ENCODE measurements at regions not wholly inside any gene's neighbourhood (a gene's known extent, or its start where the extent isn't known, plus 50 kb on each side); places are given as distances from the start of the nearest gene placed in this dataset.

DNA sequence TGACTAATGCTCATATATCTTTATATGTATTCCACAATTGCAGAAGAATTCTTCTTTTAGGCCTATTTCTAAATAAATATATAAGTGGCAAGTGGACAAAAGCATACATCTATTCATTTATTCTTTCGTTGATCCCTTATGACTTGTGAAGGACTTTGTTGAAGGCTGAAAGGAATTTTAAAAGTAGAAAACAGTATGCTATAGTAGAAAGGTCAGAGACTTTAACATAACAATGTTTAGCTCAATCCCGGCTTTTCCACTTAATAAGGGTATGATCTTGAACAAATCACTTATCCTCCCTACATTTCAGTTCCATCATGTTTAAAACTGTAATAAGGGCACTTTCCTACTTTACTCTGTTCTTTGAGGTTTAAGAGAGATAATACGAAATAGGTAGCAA, 672.9 kb downstream of the MECOM start:
- no peaks in the 10 kb centered on the region for H3K79me2 ChIP-seq (replicated peaks; ENCODE audit: insufficient read depth, low read length)
- H3K4me2 ChIP-seq (ENCODE audit: low read length), result no peak overlapping the region
- no peaks in the 10 kb centered on the region for H3K9me3 ChIP-seq (ENCODE audit: low read length)
- no peak overlapping the region for H3K27ac ChIP-seq (ENCODE audit: low read length)
- H4K20me1 ChIP-seq (ENCODE audit: insufficient read depth), result no peaks in the 10 kb centered on the region
- no peak overlapping the region for H3K9ac ChIP-seq (ENCODE audit: low read length)
- no peak overlapping the region for H2AFZ ChIP-seq (ENCODE audit: low read depth, low read length)
- H3K4me3 ChIP-seq (ENCODE audit: low read length), result no peak overlapping the region
- H3F3A ChIP-seq (ENCODE audit: insufficient read depth, low read length, poor library complexity, severe bottlenecking), result no peaks in the 10 kb centered on the region
- no peaks in the 10 kb centered on the region for H3K27me3 ChIP-seq (ENCODE audit: insufficient read depth, low read depth, low read length)
- H3K9me2 ChIP-seq (ENCODE audit: insufficient read depth, low read length), result no peaks in the 10 kb centered on the region
- no peak for TF ChIP-seq RAD21 (conservative IDR thresholded peaks at IDR 0.05)
- no peak for TF ChIP-seq POLR2AphosphoS5 (IDR thresholded peaks at IDR 0.05)
- no peaks in the 10 kb centered on the region for H3K36me3 ChIP-seq (ENCODE audit: insufficient read depth, low read length)

DNA sequence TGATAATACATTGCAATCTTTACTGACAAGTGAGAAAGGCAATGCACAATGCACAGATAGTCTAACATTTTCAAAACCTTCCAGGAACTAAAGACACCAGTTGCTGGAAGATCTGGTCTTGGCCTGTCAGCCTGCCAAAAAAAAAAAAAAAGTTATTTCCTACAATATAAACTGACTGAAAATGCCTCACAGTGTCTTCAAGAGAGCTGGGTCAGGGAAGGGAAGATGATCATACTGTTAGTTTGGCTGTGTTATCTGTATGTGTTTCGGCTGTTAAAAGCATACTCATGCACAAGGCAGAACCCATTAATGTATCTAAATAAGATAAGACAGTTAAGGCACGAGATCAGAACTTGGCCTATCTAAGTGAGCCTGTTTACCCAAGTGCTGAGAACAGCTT, 673.4 kb downstream of the MECOM start:
- Histone ChIP-seq H3K9me3 (ENCODE audit: low read length) (no peaks in the 10 kb centered on the region), H3K27me3 (ENCODE audit: insufficient read depth, low read depth, low read length) (no peaks in the 10 kb centered on the region), H4K20me1 (ENCODE audit: insufficient read depth) (no peaks in the 10 kb centered on the region), H3K27ac (ENCODE audit: low read length) (no peak overlapping the region), H3K79me2 (replicated peaks; ENCODE audit: insufficient read depth, low read length) (no peaks in the 10 kb centered on the region), H3K4me2 (ENCODE audit: low read length) (no peak overlapping the region), H3K4me3 (ENCODE audit: low read length) (no peak overlapping the region), H3F3A (ENCODE audit: insufficient read depth, low read length, poor library complexity, severe bottlenecking) (no peaks in the 10 kb centered on the region), H3K9ac (ENCODE audit: low read length) (no peak overlapping the region), H2AFZ (ENCODE audit: low read depth, low read length) (no peak overlapping the region), H3K36me3 (ENCODE audit: insufficient read depth, low read length) (no peaks in the 10 kb centered on the region), H3K9me2 (ENCODE audit: insufficient read depth, low read length) (no peaks in the 10 kb centered on the region)
- TF ChIP-seq SMC3 (conservative IDR thresholded peaks at IDR 0.05; ENCODE audit: poor library complexity) (no peak), RAD21 (conservative IDR thresholded peaks at IDR 0.05) (no peak), EP300 (conservative IDR thresholded peaks at IDR 0.05; ENCODE audit: poor library complexity, severe bottlenecking) (no peak), TAF1 (IDR thresholded peaks at IDR 0.05; ENCODE audit: low read depth) (no peak), EZH2 (IDR thresholded peaks at IDR 0.05; ENCODE audit: borderline replicate concordance, insufficient read depth, low read length, poor library complexity, severe bottlenecking) (no peak), MXI1 (conservative IDR thresholded peaks at IDR 0.05; ENCODE audit: poor library complexity, severe bottlenecking) (no peak), POLR2AphosphoS5 (IDR thresholded peaks at IDR 0.05) (no peak)
- TF ChIP-seq, protein P1, sequence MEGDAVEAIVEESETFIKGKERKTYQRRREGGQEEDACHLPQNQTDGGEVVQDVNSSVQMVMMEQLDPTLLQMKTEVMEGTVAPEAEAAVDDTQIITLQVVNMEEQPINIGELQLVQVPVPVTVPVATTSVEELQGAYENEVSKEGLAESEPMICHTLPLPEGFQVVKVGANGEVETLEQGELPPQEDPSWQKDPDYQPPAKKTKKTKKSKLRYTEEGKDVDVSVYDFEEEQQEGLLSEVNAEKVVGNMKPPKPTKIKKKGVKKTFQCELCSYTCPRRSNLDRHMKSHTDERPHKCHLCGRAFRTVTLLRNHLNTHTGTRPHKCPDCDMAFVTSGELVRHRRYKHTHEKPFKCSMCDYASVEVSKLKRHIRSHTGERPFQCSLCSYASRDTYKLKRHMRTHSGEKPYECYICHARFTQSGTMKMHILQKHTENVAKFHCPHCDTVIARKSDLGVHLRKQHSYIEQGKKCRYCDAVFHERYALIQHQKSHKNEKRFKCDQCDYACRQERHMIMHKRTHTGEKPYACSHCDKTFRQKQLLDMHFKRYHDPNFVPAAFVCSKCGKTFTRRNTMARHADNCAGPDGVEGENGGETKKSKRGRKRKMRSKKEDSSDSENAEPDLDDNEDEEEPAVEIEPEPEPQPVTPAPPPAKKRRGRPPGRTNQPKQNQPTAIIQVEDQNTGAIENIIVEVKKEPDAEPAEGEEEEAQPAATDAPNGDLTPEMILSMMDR (IDR thresholded peaks at IDR 0.05; ENCODE audit: poor library complexity, severe bottlenecking), result no peak
- TF ChIP-seq, protein P2, sequence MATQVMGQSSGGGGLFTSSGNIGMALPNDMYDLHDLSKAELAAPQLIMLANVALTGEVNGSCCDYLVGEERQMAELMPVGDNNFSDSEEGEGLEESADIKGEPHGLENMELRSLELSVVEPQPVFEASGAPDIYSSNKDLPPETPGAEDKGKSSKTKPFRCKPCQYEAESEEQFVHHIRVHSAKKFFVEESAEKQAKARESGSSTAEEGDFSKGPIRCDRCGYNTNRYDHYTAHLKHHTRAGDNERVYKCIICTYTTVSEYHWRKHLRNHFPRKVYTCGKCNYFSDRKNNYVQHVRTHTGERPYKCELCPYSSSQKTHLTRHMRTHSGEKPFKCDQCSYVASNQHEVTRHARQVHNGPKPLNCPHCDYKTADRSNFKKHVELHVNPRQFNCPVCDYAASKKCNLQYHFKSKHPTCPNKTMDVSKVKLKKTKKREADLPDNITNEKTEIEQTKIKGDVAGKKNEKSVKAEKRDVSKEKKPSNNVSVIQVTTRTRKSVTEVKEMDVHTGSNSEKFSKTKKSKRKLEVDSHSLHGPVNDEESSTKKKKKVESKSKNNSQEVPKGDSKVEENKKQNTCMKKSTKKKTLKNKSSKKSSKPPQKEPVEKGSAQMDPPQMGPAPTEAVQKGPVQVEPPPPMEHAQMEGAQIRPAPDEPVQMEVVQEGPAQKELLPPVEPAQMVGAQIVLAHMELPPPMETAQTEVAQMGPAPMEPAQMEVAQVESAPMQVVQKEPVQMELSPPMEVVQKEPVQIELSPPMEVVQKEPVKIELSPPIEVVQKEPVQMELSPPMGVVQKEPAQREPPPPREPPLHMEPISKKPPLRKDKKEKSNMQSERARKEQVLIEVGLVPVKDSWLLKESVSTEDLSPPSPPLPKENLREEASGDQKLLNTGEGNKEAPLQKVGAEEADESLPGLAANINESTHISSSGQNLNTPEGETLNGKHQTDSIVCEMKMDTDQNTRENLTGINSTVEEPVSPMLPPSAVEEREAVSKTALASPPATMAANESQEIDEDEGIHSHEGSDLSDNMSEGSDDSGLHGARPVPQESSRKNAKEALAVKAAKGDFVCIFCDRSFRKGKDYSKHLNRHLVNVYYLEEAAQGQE (IDR thresholded peaks at IDR 0.05; ENCODE audit: borderline replicate concordance), result no peak

DNA sequence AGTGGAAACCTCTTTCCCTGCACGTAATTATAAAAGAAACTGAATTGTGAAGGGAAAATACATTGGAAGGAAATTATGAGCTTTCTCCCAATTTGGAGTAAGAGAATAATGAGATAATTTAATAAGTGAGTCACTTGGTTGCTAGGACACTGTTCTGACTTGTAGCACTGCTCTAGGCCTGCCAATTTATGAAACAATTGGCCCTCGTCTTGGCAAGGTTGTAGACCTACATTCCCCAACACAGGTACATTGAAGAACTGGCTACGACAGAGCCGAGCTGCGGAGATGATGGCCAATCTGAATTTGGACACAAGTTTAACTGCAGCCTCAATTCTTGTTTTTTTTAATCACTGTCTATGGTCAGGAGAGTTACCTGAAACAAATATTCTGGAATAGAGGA, 674.1 kb downstream of the MECOM start:
- TF ChIP-seq SMC3 (conservative IDR thresholded peaks at IDR 0.05; ENCODE audit: poor library complexity) (no peak), TAF1 (IDR thresholded peaks at IDR 0.05; ENCODE audit: low read depth) (no peak), EP300 (conservative IDR thresholded peaks at IDR 0.05; ENCODE audit: poor library complexity, severe bottlenecking) (no peak), MXI1 (conservative IDR thresholded peaks at IDR 0.05; ENCODE audit: poor library complexity, severe bottlenecking) (no peak), RAD21 (conservative IDR thresholded peaks at IDR 0.05) (no peak), EZH2 (IDR thresholded peaks at IDR 0.05; ENCODE audit: borderline replicate concordance, insufficient read depth, low read length, poor library complexity, severe bottlenecking) (no peak), POLR2AphosphoS5 (IDR thresholded peaks at IDR 0.05) (no peak)
- TF ChIP-seq, protein P1 (IDR thresholded peaks at IDR 0.05; ENCODE audit: poor library complexity, severe bottlenecking), result no peak
- TF ChIP-seq, protein P2 (IDR thresholded peaks at IDR 0.05; ENCODE audit: borderline replicate concordance), result no peak
- Histone ChIP-seq H3K36me3 (ENCODE audit: insufficient read depth, low read length) (no peaks in the 10 kb centered on the region), H2AFZ (ENCODE audit: low read depth, low read length) (no peak overlapping the region), H3K27ac (ENCODE audit: low read length) (no peak overlapping the region), H3K79me2 (replicated peaks; ENCODE audit: insufficient read depth, low read length) (no peaks in the 10 kb centered on the region), H3K9ac (ENCODE audit: low read length) (no peak overlapping the region), H4K20me1 (ENCODE audit: insufficient read depth) (no peaks in the 10 kb centered on the region), H3K9me2 (ENCODE audit: insufficient read depth, low read length) (no peaks in the 10 kb centered on the region), H3K27me3 (ENCODE audit: insufficient read depth, low read depth, low read length) (no peaks in the 10 kb centered on the region), H3K9me3 (ENCODE audit: low read length) (no peaks in the 10 kb centered on the region), H3F3A (ENCODE audit: insufficient read depth, low read length, poor library complexity, severe bottlenecking) (no peaks in the 10 kb centered on the region), H3K4me2 (ENCODE audit: low read length) (no peak overlapping the region), H3K4me3 (ENCODE audit: low read length) (no peak overlapping the region)
